HepG2 (cell line): ENCODE measurements at regions not wholly inside any gene's neighbourhood (a gene's known extent, or its start where the extent isn't known, plus 50 kb on each side); places are given as distances from the start of the nearest gene placed in this dataset.

Experiments used
- ATAC-seq: fragments of 200-7000 bp; cut with Tn5 transposase; 3 replicates; pipeline ENCODE4 v1.9.1; 2020; ENCODE audit warnings: mild to moderate bottlenecking, moderate library complexity
- BruUV-seq: library from RNA; stranded (reverse); fragments of 400-500 nt; replicated peaks from 2 replicates; lab custom pipeline; 2021; lab: Mats Ljungman, UMichigan
- CTCF ChIA-PET: fragments of 300-600 bp; formaldehyde crosslinking; extraction: SDS; loops from one replicate; lab custom pipeline; 2021; ENCODE audit warnings: low total read pairs, inconsistent platforms, low intra/inter-chr PET ratio; lab: Yijun Ruan, JAX
- POLR2A ChIA-PET: fragments of 350-600 bp; sonication (Branson Sonifier 250); formaldehyde crosslinking; loops from one replicate; lab custom pipeline; 2020; ENCODE audit warnings: antibody characterized with exemption, inconsistent platforms; lab: Yijun Ruan, JAX
- DNase-seq: peaks from one replicate; pipeline ENCODE4 v3.0.0-alpha.2; 2015; ENCODE audit warnings: low spot score
- FAIRE-seq: peaks from 3 replicates; lab custom pipeline; 2011; peaks lifted over from hg19 to GRCh38; lab: Jason Lieb, UNC
- H2AFZ ChIP-seq: one replicate; pipeline ENCODE4 v1.6.1; 2011; ENCODE audit warnings: low read length, inconsistent platforms
- H3K27ac ChIP-seq: fragments of 300-600 bp; 3 replicates; pipeline ENCODE4 v1.8.0; 2011; ENCODE audit warnings: mixed run types, mild to moderate bottlenecking, mixed read lengths, low read length, inconsistent platforms; ENCODE audit not compliant: insufficient read depth; ENCODE audit errors: extremely low read length
- H3K27me3 ChIP-seq, 2 experiments: fragments of 200-600 bp in 1 of 2; 2 replicates in 1 of 2; 3 replicates in 1 of 2; pipeline versions ENCODE4 v1.6.0 to v1.8.0; 2011; ENCODE audit warnings: low read length in 2 of 2, mild to moderate bottlenecking in 2 of 2, moderate library complexity in 2 of 2, inconsistent platforms in 1 of 2; ENCODE audit not compliant: insufficient read depth in 2 of 2, control insufficient read depth in 1 of 2
- H3K36me3 ChIP-seq, 2 experiments: fragments of 200-600 bp in 1 of 2; replicated peaks in 1 of 2; 2 replicates in 1 of 2; 3 replicates in 1 of 2; pipeline versions ENCODE4 v1.5.1 to v1.8.0; 2011; ENCODE audit warnings: low read length in 2 of 2, inconsistent platforms in 1 of 2; ENCODE audit not compliant: insufficient read depth in 2 of 2, control insufficient read depth in 1 of 2
- H3K4me1 ChIP-seq: 2 replicates; pipeline ENCODE4 v1.5.1; 2012; ENCODE audit warnings: low read length, inconsistent platforms; ENCODE audit not compliant: insufficient read depth
- H3K4me2 ChIP-seq: 2 replicates; pipeline ENCODE4 v1.6.0; 2011; ENCODE audit warnings: low read depth, low read length, inconsistent platforms
- H3K4me3 ChIP-seq, 3 experiments: fragments of 200-600 bp in 1 of 3; sonication (generic), shearing (Covaris generic) in 1 of 3; replicated peaks in 1 of 3; 2 replicates each; pipeline ENCODE4 v1.5.1; 2011 to 2016; ENCODE audit warnings: low read length in 3 of 3, inconsistent platforms in 2 of 3, low read depth in 2 of 3, mild to moderate bottlenecking in 2 of 3, control low read depth in 1 of 3, mixed read lengths in 1 of 3; ENCODE audit not compliant: insufficient read depth in 1 of 3
- H3K79me2 ChIP-seq: one replicate; pipeline ENCODE4 v1.6.1; 2011; ENCODE audit warnings: low read length, inconsistent platforms; ENCODE audit not compliant: insufficient read depth
- H3K9ac ChIP-seq: 2 replicates; pipeline ENCODE4 v1.6.0; 2011; ENCODE audit warnings: mild to moderate bottlenecking, low read depth, low read length, inconsistent platforms; ENCODE audit not compliant: insufficient read depth
- H3K9me3 ChIP-seq: 2 replicates; pipeline ENCODE4 v1.5.1; 2012; ENCODE audit warnings: mild to moderate bottlenecking, low read length
- H4K20me1 ChIP-seq: 2 replicates; pipeline ENCODE4 v1.6.0; 2011; ENCODE audit warnings: inconsistent platforms, mild to moderate bottlenecking, low read length, moderate library complexity; ENCODE audit not compliant: insufficient read depth
- CC2D1A ChIP-seq: sonication (generic); formaldehyde crosslinking; IDR thresholded peaks from 2 replicates; pipeline ENCODE4 v1.8.1; 2023; ENCODE audit warnings: mild to moderate bottlenecking, missing genetic modification reagents
- MTA3 ChIP-seq: sonication (generic); formaldehyde crosslinking; IDR thresholded peaks from 2 replicates; pipeline ENCODE4 v1.4.0; 2020; ENCODE audit warnings: missing genetic modification reagents
- NR3C1 ChIP-seq: sonication (generic); formaldehyde crosslinking; IDR thresholded peaks from 2 replicates; pipeline ENCODE4 v1.4.0; 2020; ENCODE audit warnings: missing genetic modification reagents
- RNF2 ChIP-seq: fragments of 450-650 bp; conservative IDR thresholded peaks from 2 replicates; pipeline ENCODE4 v1.6.1; 2016; ENCODE audit warnings: low read depth
- SRY ChIP-seq: sonication (generic); formaldehyde crosslinking; IDR thresholded peaks from 2 replicates; pipeline ENCODE4 v1.8.0; 2022; ENCODE audit warnings: mild to moderate bottlenecking, missing genetic modification reagents
- THRA ChIP-seq: sonication (generic); formaldehyde crosslinking; IDR thresholded peaks from 2 replicates; pipeline ENCODE4 v1.4.0; 2020; ENCODE audit warnings: missing genetic modification reagents, borderline replicate concordance
- ZNF362 ChIP-seq: sonication (generic); formaldehyde crosslinking; IDR thresholded peaks from 2 replicates; pipeline ENCODE4 v1.4.0; 2020; ENCODE audit warnings: missing genetic modification reagents, mild to moderate bottlenecking, borderline replicate concordance
- ZNF616 ChIP-seq: sonication (generic); formaldehyde crosslinking; IDR thresholded peaks from 2 replicates; pipeline ENCODE4 v1.5.0; 2020; ENCODE audit warnings: low read depth, mild to moderate bottlenecking, missing genetic modification reagents
- ZNF674 ChIP-seq: sonication (generic); formaldehyde crosslinking; IDR thresholded peaks from 2 replicates; pipeline ENCODE4 v1.5.0; 2020; ENCODE audit warnings: low read depth, mild to moderate bottlenecking, missing genetic modification reagents
- in situ Hi-C: cut with HindIII; loops from 2 replicates; pipeline ENCODE4 v1.10.0; 2017; ENCODE audit warnings: low pct_unique_long_range_greater_than_20kb; ENCODE audit not compliant: extremely low pct_ligation_motif_present
- intact Hi-C: fragments of 100-400 bp; cut with micrococcal nuclease; formaldehyde crosslinking; loops from one replicate; pipeline ENCODE4 v1.10.0; 2022; ENCODE audit not compliant: unreplicated experiment

- FAIRE-seq (no peak), ATAC-seq (no peak), DNase-seq (no peak)
- no peaks in the 10 kb centered on the region for H4K20me1 ChIP-seq
- no peak overlapping the region for H3K27ac ChIP-seq
- BruUV-seq = no TSS peak
- no peak overlapping the region for H2AFZ ChIP-seq
- CTCF ChIA-PET = no interaction called here
- in situ Hi-C loops (no loop called here), intact Hi-C loops (no loop called here)
- TF ChIP-seq ZNF362 (CRISPR knock-in tag) = no peak
- TF ChIP-seq RNF2 = no peak
- TF ChIP-seq NR3C1 (CRISPR knock-in tag) = no peak
- TF ChIP-seq MTA3 = no peak
- no peak for TF ChIP-seq ZNF674
- TF ChIP-seq SRY (CRISPR knock-in tag) = no peak
- no peak for TF ChIP-seq ZNF616 (CRISPR knock-in tag)
- no peak for TF ChIP-seq THRA (CRISPR knock-in tag)
- no peak for TF ChIP-seq CC2D1A (CRISPR knock-in tag)
- H3K79me2 ChIP-seq = no peaks in the 10 kb centered on the region
- no peak overlapping the region for H3K4me2 ChIP-seq
- peaks cover 5% of the 10 kb centered on the region; the same call in 1 of the 2 replicates for H3K9me3 ChIP-seq
- no peaks in the 10 kb centered on the region for H3K4me1 ChIP-seq
- POLR2A ChIA-PET = no interaction called here
- H3K4me3 ChIP-seq = no peak overlapping the region
- H3K9ac ChIP-seq = no peak overlapping the region
- H3K36me3 ChIP-seq = no peaks in the 10 kb centered on the region
- H3K27me3 ChIP-seq = no peaks in the 10 kb centered on the region
Observed at GRCh38 chr2:144822966-144823365, 303.0 kb upstream of the ZEB2 start.
